PC-3 (cell line): ENCODE measurements at regions not wholly inside any gene's neighbourhood (a gene's known extent, or its start where the extent isn't known, plus 50 kb on each side); places are given as distances from the start of the nearest gene placed in this dataset.

ENCODE experiments used
- ATAC-seq: fragments of 200-7000 bp; cut with Tn5 transposase; 2 replicates; pipeline ENCODE4 v1.9.1; 2020; ENCODE audit warnings: mild to moderate bottlenecking, moderate library complexity
- BruUV-seq: library from RNA; stranded (reverse); fragments of 400-500 nt; replicated peaks from 2 replicates; lab custom pipeline; 2021; lab: Mats Ljungman, UMichigan
- CTCF ChIA-PET: fragments of 300-600 bp; sonication (Branson Sonifier 250); formaldehyde crosslinking; loops from one replicate; lab custom pipeline; 2022; ENCODE audit warnings: antibody characterized with exemption; lab: Charles Lee
- POLR2A ChIA-PET: fragments of 300-600 bp; sonication (Branson Sonifier 250); formaldehyde crosslinking; loops from one replicate; lab custom pipeline; 2022; ENCODE audit warnings: antibody characterized with exemption; ENCODE audit not compliant: unreplicated experiment; lab: Charles Lee
- DNase-seq: peaks from one replicate; pipeline ENCODE4 v3.0.0-alpha.2; 2015
- H2AFZ ChIP-seq: fragments of 300-600 bp; sonication (generic); 2 replicates; pipeline ENCODE4 v1.6.0; 2016; ENCODE audit warnings: antibody characterized with exemption, low read length
- H3F3A ChIP-seq: fragments of 300-600 bp; sonication (generic); one replicate; pipeline ENCODE4 v1.6.0; 2017; ENCODE audit warnings: antibody characterized with exemption, low read length, control low read depth, mild to moderate bottlenecking; ENCODE audit not compliant: unreplicated experiment
- H3K27ac ChIP-seq: fragments of 300-600 bp; sonication (generic); 2 replicates; pipeline ENCODE4 v1.5.1; 2016; ENCODE audit warnings: mild to moderate bottlenecking, low read length
- H3K27me3 ChIP-seq: fragments of 300-600 bp; sonication (generic); 2 replicates; pipeline ENCODE4 v1.6.1; 2016; ENCODE audit warnings: low read length, mixed read lengths
- H3K36me3 ChIP-seq: fragments of 300-600 bp; sonication (generic); 2 replicates; pipeline ENCODE4 v1.6.1; 2016; ENCODE audit warnings: low read depth, mixed run types, low read length, mixed read lengths
- H3K4me1 ChIP-seq: fragments of 300-600 bp; sonication (generic); 2 replicates; pipeline ENCODE4 v1.5.1; 2016; ENCODE audit warnings: low read length; ENCODE audit not compliant: insufficient read depth
- H3K4me2 ChIP-seq: fragments of 300-600 bp; sonication (generic); 2 replicates; pipeline ENCODE4 v1.6.0; 2016; ENCODE audit warnings: low read length
- H3K4me3 ChIP-seq: fragments of 300-600 bp; sonication (generic); 2 replicates; pipeline ENCODE4 v1.5.1; 2016; ENCODE audit warnings: mild to moderate bottlenecking, low read length, mixed read lengths
- H3K79me2 ChIP-seq: fragments of 300-600 bp; sonication (generic); 2 replicates; pipeline ENCODE4 v1.6.1; 2017; ENCODE audit warnings: low read length, mixed read lengths
- H3K9ac ChIP-seq: fragments of 300-600 bp; sonication (generic); 2 replicates; pipeline ENCODE4 v1.6.0; 2016; ENCODE audit warnings: mild to moderate bottlenecking, low read length
- H3K9me2 ChIP-seq: fragments of 300-600 bp; sonication (generic); replicated peaks from 2 replicates; pipeline ENCODE4 v1.6.1; 2016; ENCODE audit warnings: mixed run types, low read length, mixed read lengths
- H3K9me3 ChIP-seq: fragments of 300-600 bp; sonication (generic); 2 replicates; pipeline ENCODE4 v1.6.1; 2016; ENCODE audit warnings: low read length, mixed read lengths
- H4K20me1 ChIP-seq: fragments of 300-600 bp; sonication (generic); 2 replicates; pipeline ENCODE4 v1.6.1; 2016; ENCODE audit warnings: low read length, mixed read lengths
- EZH2 ChIP-seq: fragments of 300-600 bp; sonication (generic); IDR thresholded peaks from one replicate; pipeline ENCODE4 v1.6.1; 2017; ENCODE audit warnings: antibody characterized with exemption, mild to moderate bottlenecking, low read length; ENCODE audit not compliant: unreplicated experiment
- EZH2phosphoT487 ChIP-seq: fragments of 300-600 bp; sonication (generic); IDR thresholded peaks from 2 replicates; pipeline ENCODE4 v1.6.1; 2018; ENCODE audit warnings: mild to moderate bottlenecking, antibody characterized with exemption, low read length, borderline replicate concordance
- intact Hi-C: fragments of 100-400 bp; cut with micrococcal nuclease; formaldehyde crosslinking; loops from 2 replicates; pipeline ENCODE4 v1.9.0; 2023
- TF ChIP-seq, protein P1 (sequence below): fragments of 300-600 bp; sonication (generic); conservative IDR thresholded peaks from 2 replicates; pipeline ENCODE4 v1.5.1; 2017; ENCODE audit warnings: antibody characterized with exemption, low read depth, mild to moderate bottlenecking, low read length

DNA sequence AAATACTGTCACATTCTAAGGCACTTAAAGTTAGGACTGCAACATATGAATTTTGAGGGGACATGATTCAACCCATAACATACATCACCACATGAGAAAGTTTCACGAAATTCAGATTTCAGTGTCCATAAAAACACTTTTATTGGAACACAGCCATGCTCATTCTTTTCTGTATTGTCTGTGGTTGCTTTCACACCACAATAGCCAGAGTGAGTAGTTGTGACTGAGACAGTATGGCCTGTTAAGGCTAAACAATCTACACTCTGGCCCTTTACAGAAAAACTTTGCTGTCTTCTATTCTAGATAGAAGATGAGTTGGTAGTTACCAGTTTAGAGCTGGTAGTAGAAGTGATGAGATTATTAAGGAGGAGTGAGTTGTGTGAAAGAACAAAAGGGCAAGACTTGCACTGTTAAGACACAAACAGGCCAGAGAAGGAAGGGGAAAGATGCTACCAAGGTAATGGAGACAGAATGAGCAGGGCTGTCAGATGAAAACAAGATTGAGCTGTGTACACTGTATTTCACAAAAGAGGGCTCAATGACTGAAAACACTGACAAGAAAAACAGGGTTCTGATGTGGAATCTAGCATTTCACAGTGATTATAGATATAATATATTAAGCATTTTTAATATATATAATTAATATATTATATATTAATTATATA, 108.6 kb downstream of the PPP1R3A start:
- DNase-seq (no peak), ATAC-seq (no peak)
- Histone ChIP-seq H2AFZ (no peak overlapping the region), H3K9me3 (no peaks in the 10 kb centered on the region), H3K79me2 (no peaks in the 10 kb centered on the region), H3F3A (no peaks in the 10 kb centered on the region), H3K9me2 (no peaks in the 10 kb centered on the region), H3K4me1 (no peaks in the 10 kb centered on the region), H3K36me3 (no peaks in the 10 kb centered on the region), H3K4me3 (no peak overlapping the region), H3K27ac (no peak overlapping the region), H3K27me3 (no peaks in the 10 kb centered on the region), H4K20me1 (no peaks in the 10 kb centered on the region), H3K9ac (no peak overlapping the region), H3K4me2 (no peak overlapping the region)
- ChIA-PET CTCF (no interaction called here), POLR2A (no interaction called here)
- intact Hi-C loops: no loop called here
- no TSS peak for BruUV-seq
- TF ChIP-seq EZH2phosphoT487: no peak
- TF ChIP-seq, protein P1, sequence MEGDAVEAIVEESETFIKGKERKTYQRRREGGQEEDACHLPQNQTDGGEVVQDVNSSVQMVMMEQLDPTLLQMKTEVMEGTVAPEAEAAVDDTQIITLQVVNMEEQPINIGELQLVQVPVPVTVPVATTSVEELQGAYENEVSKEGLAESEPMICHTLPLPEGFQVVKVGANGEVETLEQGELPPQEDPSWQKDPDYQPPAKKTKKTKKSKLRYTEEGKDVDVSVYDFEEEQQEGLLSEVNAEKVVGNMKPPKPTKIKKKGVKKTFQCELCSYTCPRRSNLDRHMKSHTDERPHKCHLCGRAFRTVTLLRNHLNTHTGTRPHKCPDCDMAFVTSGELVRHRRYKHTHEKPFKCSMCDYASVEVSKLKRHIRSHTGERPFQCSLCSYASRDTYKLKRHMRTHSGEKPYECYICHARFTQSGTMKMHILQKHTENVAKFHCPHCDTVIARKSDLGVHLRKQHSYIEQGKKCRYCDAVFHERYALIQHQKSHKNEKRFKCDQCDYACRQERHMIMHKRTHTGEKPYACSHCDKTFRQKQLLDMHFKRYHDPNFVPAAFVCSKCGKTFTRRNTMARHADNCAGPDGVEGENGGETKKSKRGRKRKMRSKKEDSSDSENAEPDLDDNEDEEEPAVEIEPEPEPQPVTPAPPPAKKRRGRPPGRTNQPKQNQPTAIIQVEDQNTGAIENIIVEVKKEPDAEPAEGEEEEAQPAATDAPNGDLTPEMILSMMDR: no peak
- TF ChIP-seq EZH2: no peak

DNA sequence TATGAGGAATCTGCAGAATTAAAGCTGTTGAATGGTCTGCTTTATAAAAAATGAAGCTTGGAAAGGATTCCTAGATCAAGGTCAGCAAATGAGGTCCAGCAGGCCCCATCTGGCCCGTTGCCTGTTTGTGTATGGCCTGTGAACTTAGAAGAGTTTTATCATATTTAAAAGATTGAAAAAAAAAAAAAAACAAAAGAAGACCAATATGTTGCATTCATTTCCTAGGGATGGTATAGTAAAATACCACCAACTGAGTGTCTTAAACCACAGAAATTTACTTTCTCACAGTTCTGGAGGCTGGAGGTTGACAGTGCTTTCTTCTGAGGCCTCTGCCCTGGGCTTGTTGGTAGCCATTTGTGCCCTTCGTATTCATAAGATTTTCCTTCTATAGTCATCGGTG, 109.2 kb downstream of the PPP1R3A start:
- Histone ChIP-seq H3K9me3 (no peaks in the 10 kb centered on the region), H3K4me3 (no peak overlapping the region), H2AFZ (no peak overlapping the region), H3F3A (no peaks in the 10 kb centered on the region), H3K9ac (no peak overlapping the region), H4K20me1 (no peaks in the 10 kb centered on the region), H3K4me2 (no peak overlapping the region), H3K79me2 (no peaks in the 10 kb centered on the region), H3K27ac (no peak overlapping the region), H3K27me3 (no peaks in the 10 kb centered on the region), H3K4me1 (no peaks in the 10 kb centered on the region), H3K9me2 (no peaks in the 10 kb centered on the region), H3K36me3 (no peaks in the 10 kb centered on the region)
- intact Hi-C loops: no loop called here
- ChIA-PET CTCF (no interaction called here), POLR2A (no interaction called here)
- DNase-seq: no peak
- TF ChIP-seq EZH2phosphoT487 (no peak), EZH2 (no peak)
- BruUV-seq: no TSS peak
- ATAC-seq: no peak

DNA sequence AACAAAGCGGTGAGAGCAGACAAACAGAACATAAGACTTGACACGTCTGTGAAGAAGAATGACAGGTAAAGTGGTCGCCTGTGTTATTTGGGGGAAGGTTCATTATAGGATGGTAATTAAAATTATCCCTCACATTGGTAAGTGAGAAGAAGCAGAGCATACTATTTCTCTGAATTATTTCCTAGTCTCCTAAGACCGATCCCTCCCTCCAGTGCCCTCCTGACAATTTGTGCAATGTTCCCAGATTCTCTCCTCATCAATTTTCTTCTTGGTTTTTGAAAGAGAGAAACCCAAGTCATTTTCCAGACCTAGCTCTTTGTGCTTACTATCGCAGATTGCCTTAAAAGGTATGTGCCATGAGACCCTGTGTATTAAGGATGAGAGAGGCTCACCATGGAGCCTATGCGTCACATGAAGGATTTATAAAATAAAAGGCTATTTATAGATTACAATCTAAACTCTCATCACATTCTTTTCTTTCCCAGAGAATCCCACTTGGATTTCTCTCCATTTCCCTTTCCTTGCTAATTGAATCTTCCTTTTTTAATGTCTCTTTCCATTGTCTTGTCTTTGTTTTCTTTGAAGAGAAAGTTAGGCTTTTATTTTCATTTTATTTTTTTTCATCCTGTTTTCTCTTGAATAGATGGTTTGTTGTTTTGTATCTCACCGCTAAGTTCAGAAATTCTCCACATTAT, 112.0 kb downstream of the PPP1R3A start:
- BruUV-seq: no TSS peak
- Histone ChIP-seq H3K9me2 (no peaks in the 10 kb centered on the region), H4K20me1 (no peaks in the 10 kb centered on the region), H3K9me3 (no peaks in the 10 kb centered on the region), H3K27me3 (no peaks in the 10 kb centered on the region), H3K4me1 (no peaks in the 10 kb centered on the region), H3F3A (no peaks in the 10 kb centered on the region), H2AFZ (no peak overlapping the region), H3K4me3 (no peak overlapping the region), H3K27ac (no peak overlapping the region), H3K36me3 (no peaks in the 10 kb centered on the region), H3K4me2 (no peak overlapping the region), H3K79me2 (no peaks in the 10 kb centered on the region), H3K9ac (no peak overlapping the region)
- TF ChIP-seq EZH2 (no peak), EZH2phosphoT487 (no peak)
- TF ChIP-seq, protein P1: no peak
- ATAC-seq (no peak), DNase-seq (no peak)
- intact Hi-C loops: no loop called here
- POLR2A ChIA-PET: no interaction called here
- CTCF ChIA-PET: no interaction called here
